ENCODE measurements at regions not wholly inside any gene's neighbourhood (a gene's known extent, or its start where the extent isn't known, plus 50 kb on each side); places are given as distances from the start of the nearest gene placed in this dataset.

GRCh38 chr7:84251277-84251781 lies 56.7 kb upstream of the SEMA3A start (continued):
- TF ChIP-seq REST (IDR thresholded peaks at IDR 0.05; ENCODE audit: low read depth, low read length) (no peak), EZH2 (IDR thresholded peaks at IDR 0.05; ENCODE audit: borderline replicate concordance, control insufficient read depth, low read depth, low read length) (no peak), EGR1 (IDR thresholded peaks at IDR 0.05; ENCODE audit: borderline replicate concordance in 1 of 2, low read depth in 2 of 2, low read length in 2 of 2) (no peak), STAT3 (IDR thresholded peaks at IDR 0.05; ENCODE audit: low read depth, low read length) (no peak), RUNX3 (IDR thresholded peaks at IDR 0.05; ENCODE audit: low read length) (no peak), CBFB (IDR thresholded peaks at IDR 0.05; ENCODE audit: low read depth) (no peak), USF1 (IDR thresholded peaks at IDR 0.05; ENCODE audit: borderline replicate concordance, extremely low read length, insufficient read depth, low read depth, low read length) (no peak), NFYB (IDR thresholded peaks at IDR 0.05; ENCODE audit: insufficient read depth, low read depth, low read length) (no peak)

GRCh38 chr7:84250452-84250851 lies 55.9 kb upstream of the SEMA3A start:
- in situ Hi-C loops (cut with MboI), result no loop called here
- TF ChIP-seq MAX (IDR thresholded peaks at IDR 0.05; ENCODE audit: low read depth, low read length), result no peak
- no peak for TF ChIP-seq SP1 (IDR thresholded peaks at IDR 0.05; ENCODE audit: low read depth, low read length)
- no peak for TF ChIP-seq NR2C1 (IDR thresholded peaks at IDR 0.05)
- TF ChIP-seq RFX5 (IDR thresholded peaks at IDR 0.05; ENCODE audit: low read depth, low read length), result no peak
- TF ChIP-seq FOXM1 (IDR thresholded peaks at IDR 0.05; ENCODE audit: low read depth, low read length), result no peak
- TF ChIP-seq POLR2AphosphoS5 (IDR thresholded peaks at IDR 0.05; ENCODE audit: low read length), result no peak
- TF ChIP-seq SUZ12 (IDR thresholded peaks at IDR 0.05; ENCODE audit: unreplicated experiment), result no peak
- TF ChIP-seq ZNF24 (IDR thresholded peaks at IDR 0.05), result no peak
- POLR2A ChIA-PET, result no interaction called here

More at GRCh38 chr7:84250452-84250851, 55.9 kb upstream of the SEMA3A start:
- no peaks in the 10 kb centered on the region for H3K79me2 ChIP-seq (ENCODE audit: control insufficient read depth, insufficient read depth, low read length)
- no TSS peak for BruUV-seq (replicated peaks)
- ChIA-PET RAD21 (ENCODE audit: unreplicated experiment) (no interaction called here), SMC1A (ENCODE audit: uncharacterized antibody, unreplicated experiment) (interaction anchor here (0.7 to 1.5 kb wide), 3 partner anchors 13 to 203 kb away, joined by 3 to 4 read pairs (median 3); no protein-coding TSS in a partner anchor), CTCF (interaction anchor here (0.6 kb wide), 1 partner anchor 233 kb away, joined by 3 read pairs; no protein-coding TSS in a partner anchor)
- no peak overlapping the region for H2AFZ ChIP-seq (ENCODE audit: control insufficient read depth, low read depth, low read length)
- no peaks in the 10 kb centered on the region for H4K20me1 ChIP-seq (ENCODE audit: control insufficient read depth, insufficient read depth)
- DNase-seq (ENCODE audit: low read depth, low spot score), result no peak
- no peak overlapping the region for H3K9ac ChIP-seq (ENCODE audit: control insufficient read depth, insufficient read depth, low read length)
- H3K27me3 ChIP-seq (replicated peaks in 1 of 2; ENCODE audit: control insufficient read depth in 2 of 2, insufficient read depth in 2 of 2, low read length in 1 of 2), result no peaks in the 10 kb centered on the region
- H3K27ac ChIP-seq (ENCODE audit: control insufficient read depth, insufficient read depth), result no peak overlapping the region
- H3K9me3 ChIP-seq (replicated peaks; ENCODE audit: control insufficient read depth, insufficient read depth, low read length), result no peaks in the 10 kb centered on the region; the same call in 2 of the 3 replicates
- intact Hi-C loops (cut with micrococcal nuclease; ENCODE audit: unreplicated experiment), result no loop called here
- no peak for ATAC-seq
- FAIRE-seq, result no peak
- no peak overlapping the region for H3K4me2 ChIP-seq (ENCODE audit: control insufficient read depth, insufficient read depth)
- 0 out of 2 replicates have a peak, but pooled peaks cover 4% of the 10 kb centered on the region for H3K4me1 ChIP-seq (ENCODE audit: control insufficient read depth, insufficient read depth, low read length)
- H3K36me3 ChIP-seq (ENCODE audit: control insufficient read depth in 2 of 2, insufficient read depth in 2 of 2, low read length in 1 of 2), result no peaks in the 10 kb centered on the region
- H3K4me3 ChIP-seq, result no peak overlapping the region

Data from GM12878 (cell line).